Upper lobe of left lung (tissue), 6 donors: ENCODE measurements at regions not wholly inside any gene's neighbourhood (a gene's known extent, or its start where the extent isn't known, plus 50 kb on each side); places are given as distances from the start of the nearest gene placed in this dataset.
A peak's percentile ranks its signal among the peaks of the same experiment; 100 is the strongest.

ENCODE experiments used
- ATAC-seq, 2 donors: fragments of 200-7000 bp; cut with Tn5 transposase; one replicate each; pipeline ENCODE4 v1.9.1; 2022; ENCODE audit warnings: mild to moderate bottlenecking in 2 of 2, moderate library complexity in 2 of 2; ENCODE audit not compliant: low FRiP score in 2 of 2
- DNase-seq, 2 donors: peaks; one replicate each; pipeline ENCODE4 v3.0.0-alpha.2; 2019 to 2020
- H3K27ac ChIP-seq, 4 donors: fragments of 200-600 bp; sonication (generic); one replicate each; pipeline ENCODE4 v1.5.1; 2016 to 2019
- H3K27me3 ChIP-seq, 4 donors: fragments of 200-600 bp; sonication (generic); one replicate each; pipeline ENCODE4 v1.5.1; 2017 to 2019
- H3K36me3 ChIP-seq, 4 donors: fragments of 200-600 bp; sonication (generic); one replicate each; pipeline ENCODE4 v1.5.1; 2016 to 2019
- H3K4me1 ChIP-seq, 4 donors: fragments of 200-600 bp; sonication (generic); one replicate each; pipeline ENCODE4 v1.5.1; 2018 to 2019
- H3K4me3 ChIP-seq, 4 donors: fragments of 200-600 bp; sonication (generic); one replicate each; pipeline ENCODE4 v1.5.1; 2017 to 2019; ENCODE audit warnings: mild to moderate bottlenecking in 2 of 4, moderate library complexity in 1 of 4
- H3K9me3 ChIP-seq, 4 donors: fragments of 200-600 bp; sonication (generic); one replicate each; pipeline ENCODE4 v1.5.1; 2018 to 2019
- CTCF ChIP-seq, 6 experiments: fragments of 450-650 bp in 4 of 6; fragments of 200-600 bp in 2 of 6; sonication (generic) in 2 of 6; IDR thresholded peaks; one replicate each; pipeline ENCODE4 v1.5.1; 2016 to 2019; ENCODE audit warnings: antibody characterized with exemption in 6 of 6
- EP300 ChIP-seq, 4 donors: sonication (generic); formaldehyde crosslinking; IDR thresholded peaks; one replicate each; pipeline ENCODE4 v1.5.1; 2017; ENCODE audit warnings: antibody characterized with exemption in 4 of 4, control low read depth in 2 of 4
- POLR2A ChIP-seq, 4 donors: fragments of 450-650 bp; IDR thresholded peaks; one replicate each; pipeline ENCODE4 v1.5.1; 2016 to 2017; ENCODE audit warnings: antibody characterized with exemption in 4 of 4, mild to moderate bottlenecking in 2 of 4
- POLR2AphosphoS5 ChIP-seq, 2 donors: sonication (generic); formaldehyde crosslinking; IDR thresholded peaks; one replicate each; pipeline ENCODE4 v1.5.1; 2017; ENCODE audit warnings: antibody characterized with exemption in 2 of 2
- WGBS, 2 donors: methylation state at CpG; one replicate each; pipeline ENCODE4 v1.1.5; 2017 to 2018; 5-methylcytosine and 5-hydroxymethylcytosine counted together
- donor health status: DM: no; HTN: no; CAD: no; lungs with moderate emphysema.
- donor health status: DM: no; HTN: yes; CAD: no; lungs with severe emphysema.

GRCh38 chr14:76955575-76956315, 72.8 kb downstream of the IRF2BPL start:
- Histone ChIP-seq H3K4me3 (peak overlapping the region; percentile 6 to 55 (median 43)), H3K4me1 (peaks cover 50 to 73% (median 62%) of the 10 kb centered on the region in 4 donors), H3K27ac (peak overlapping the region; percentile 91 to 98 (median 97)), H3K9me3 (no peaks in the 10 kb centered on the region), H3K27me3 (no peaks in the 10 kb centered on the region), H3K36me3 (no peaks in the 10 kb centered on the region)
- peak in 1 of 4 donors; percentile 10 for TF ChIP-seq EP300 (IDR thresholded peaks at IDR 0.05)
- TF ChIP-seq POLR2A (IDR thresholded peaks at IDR 0.05), result no peak
- no peak for TF ChIP-seq CTCF (IDR thresholded peaks at IDR 0.05)
- TF ChIP-seq POLR2AphosphoS5 (IDR thresholded peaks at IDR 0.05), result peak; percentile 52 to 87
- ATAC-seq (peak; percentile 38 to 59), DNase-seq (peak in 1 of 2 donors; percentile 66)
- WGBS, 2 donors, result 11% methylated on average over 13 of the region's 13 CpGs

- H3K36me3 ChIP-seq, result no peaks in the 10 kb centered on the region
- no peaks in the 10 kb centered on the region for H3K9me3 ChIP-seq
- no peak for TF ChIP-seq CTCF (IDR thresholded peaks at IDR 0.05)
- no peak for TF ChIP-seq POLR2A (IDR thresholded peaks at IDR 0.05)
- peaks cover 62 to 80% (median 71%) of the 10 kb centered on the region in 4 donors for H3K4me1 ChIP-seq
- no peaks in the 10 kb centered on the region for H3K27me3 ChIP-seq
- ATAC-seq, result no peak
- H3K4me3 ChIP-seq, result no peak overlapping the region
- WGBS, 2 donors, result 64 to 70% methylated on average over 5 of the region's 5 CpGs
- H3K27ac ChIP-seq, result peak overlapping the region; percentile 91 to 98 (median 97)
- no peak for DNase-seq
Observed at GRCh38 chr14:76954394-76955190, 73.9 kb downstream of the IRF2BPL start.

GRCh38 chr14:76953311-76953945, 75.1 kb downstream of the IRF2BPL start:
- no peaks in the 10 kb centered on the region for H3K9me3 ChIP-seq
- ATAC-seq (peak; percentile 69 to 78), DNase-seq (peak; percentile 87)
- H3K27ac ChIP-seq, result peak overlapping the region; percentile 91 to 98 (median 97)
- no peaks in the 10 kb centered on the region for H3K27me3 ChIP-seq
- 16 to 27% methylated on average over 6 to 10 of the region's 10 CpGs for WGBS, 2 donors
- H3K4me3 ChIP-seq, result peak overlapping the region in 3 of 4 donors; percentile 1 to 27 (median 11)
- H3K4me1 ChIP-seq, result peaks cover 66 to 77% (median 69%) of the 10 kb centered on the region in 4 donors
- TF ChIP-seq EP300 (IDR thresholded peaks at IDR 0.05) (no peak), CTCF (IDR thresholded peaks at IDR 0.05) (no peak), POLR2A (IDR thresholded peaks at IDR 0.05) (peak in 2 of 4 donors; percentile 35 to 55), POLR2AphosphoS5 (IDR thresholded peaks at IDR 0.05) (peak; percentile 59 to 75)
- H3K36me3 ChIP-seq, result no peaks in the 10 kb centered on the region

- Histone ChIP-seq H3K27me3 (no peaks in the 10 kb centered on the region), H3K36me3 (no peaks in the 10 kb centered on the region), H3K4me3 (no peak overlapping the region), H3K4me1 (peaks cover 69 to 76% (median 70%) of the 10 kb centered on the region in 4 donors), H3K9me3 (no peaks in the 10 kb centered on the region), H3K27ac (peak overlapping the region; percentile 40 to 75 (median 62))
- 68 to 77% methylated on average over 7 to 8 of the region's 8 CpGs for WGBS, 2 donors
- no peak for DNase-seq
- no peak for TF ChIP-seq EP300 (IDR thresholded peaks at IDR 0.05)
- TF ChIP-seq POLR2A (IDR thresholded peaks at IDR 0.05), result no peak
- no peak for TF ChIP-seq POLR2AphosphoS5 (IDR thresholded peaks at IDR 0.05)
- no peak for TF ChIP-seq CTCF (IDR thresholded peaks at IDR 0.05)
- ATAC-seq, result no peak
Observed at GRCh38 chr14:76951166-76951565, 77.3 kb downstream of the IRF2BPL start.
